KMS-11 (cell line): ENCODE measurements at regions not wholly inside any gene's neighbourhood (a gene's known extent, or its start where the extent isn't known, plus 50 kb on each side); places are given as distances from the start of the nearest gene placed in this dataset.

Experiments
- H2AFZ ChIP-seq: fragments of 200-600 bp; sonication (generic); 2 replicates; pipeline ENCODE4 v1.6.1; 2016; ENCODE audit warnings: antibody characterized with exemption, mixed run types, low read depth
- H3K27ac ChIP-seq: fragments of 200-600 bp; sonication (generic); 2 replicates; pipeline ENCODE4 v1.6.1; 2016; ENCODE audit warnings: mild to moderate bottlenecking, mixed run types
- H3K27me3 ChIP-seq: fragments of 200-600 bp; sonication (generic); 2 replicates; pipeline ENCODE4 v1.6.1; 2017; ENCODE audit warnings: mild to moderate bottlenecking, low read depth, mixed run types, moderate library complexity; ENCODE audit not compliant: insufficient read depth
- H3K36me3 ChIP-seq: fragments of 200-600 bp; sonication (generic); 2 replicates; pipeline ENCODE4 v1.6.1; 2017; ENCODE audit warnings: mild to moderate bottlenecking, mixed run types; ENCODE audit not compliant: insufficient read depth
- H3K4me1 ChIP-seq: fragments of 200-600 bp; sonication (generic); 2 replicates; pipeline ENCODE4 v1.6.1; 2016; ENCODE audit warnings: mild to moderate bottlenecking, low read depth, mixed run types; ENCODE audit not compliant: poor library complexity, severe bottlenecking
- H3K4me2 ChIP-seq: fragments of 200-600 bp; sonication (generic); 2 replicates; pipeline ENCODE4 v1.7.0; 2016; ENCODE audit warnings: mild to moderate bottlenecking, mixed run types
- H3K4me3 ChIP-seq: fragments of 200-600 bp; sonication (generic); IDR thresholded peaks from 2 replicates; pipeline ENCODE4 v1.6.1; 2017; ENCODE audit warnings: low read depth, low read length, mixed read lengths; ENCODE audit not compliant: insufficient read depth
- H3K79me2 ChIP-seq: fragments of 200-600 bp; sonication (generic); 2 replicates; pipeline ENCODE4 v1.6.1; 2016; ENCODE audit warnings: low read depth, mixed run types; ENCODE audit not compliant: insufficient read depth
- H3K9ac ChIP-seq: fragments of 200-600 bp; sonication (generic); 2 replicates; pipeline ENCODE4 v1.6.1; 2016; ENCODE audit warnings: mild to moderate bottlenecking, mixed run types
- H4K20me1 ChIP-seq: fragments of 200-600 bp; sonication (generic); 2 replicates; pipeline ENCODE4 v1.6.1; 2016; ENCODE audit warnings: mild to moderate bottlenecking, mixed run types; ENCODE audit not compliant: insufficient read depth
- CTCF ChIP-seq: fragments of 200-600 bp; sonication (generic); conservative IDR thresholded peaks from 2 replicates; pipeline ENCODE4 v1.6.1; 2017; ENCODE audit warnings: low read depth, mild to moderate bottlenecking, antibody characterized with exemption, low read length, moderate library complexity, mixed read lengths

GRCh38 chr13:84844473-84844872, 954.7 kb downstream of the SLITRK6 start:
- H3K4me3 ChIP-seq = no peak overlapping the region
- no peaks in the 10 kb centered on the region for H4K20me1 ChIP-seq
- no peak overlapping the region for H3K27ac ChIP-seq

GRCh38 chr13:84843368-84843767, 955.9 kb downstream of the SLITRK6 start:
- no peaks in the 10 kb centered on the region for H3K27me3 ChIP-seq
- no peaks in the 10 kb centered on the region for H4K20me1 ChIP-seq
- H3K36me3 ChIP-seq = no peaks in the 10 kb centered on the region
- H3K9ac ChIP-seq = no peak overlapping the region
- no peak overlapping the region for H3K27ac ChIP-seq
- H3K4me3 ChIP-seq = no peak overlapping the region
- TF ChIP-seq CTCF = no peak
- no peaks in the 10 kb centered on the region for H3K4me1 ChIP-seq
- H2AFZ ChIP-seq = no peak overlapping the region
- H3K4me2 ChIP-seq = no peak overlapping the region
- H3K79me2 ChIP-seq = no peaks in the 10 kb centered on the region

More at GRCh38 chr13:84844473-84844872, 954.7 kb downstream of the SLITRK6 start:
- H3K9ac ChIP-seq = no peak overlapping the region
- H3K4me1 ChIP-seq = no peaks in the 10 kb centered on the region
- no peak overlapping the region for H2AFZ ChIP-seq
- H3K36me3 ChIP-seq = no peaks in the 10 kb centered on the region
- no peak; the same call in 1 of the 2 replicates for TF ChIP-seq CTCF
- H3K27me3 ChIP-seq = no peaks in the 10 kb centered on the region
- H3K4me2 ChIP-seq = no peak overlapping the region
- H3K79me2 ChIP-seq = no peaks in the 10 kb centered on the region

- H3K27ac ChIP-seq = no peak overlapping the region
- H2AFZ ChIP-seq = no peak overlapping the region
- no peaks in the 10 kb centered on the region for H3K79me2 ChIP-seq
- H3K36me3 ChIP-seq = no peaks in the 10 kb centered on the region
- H3K9ac ChIP-seq = no peak overlapping the region
- H3K27me3 ChIP-seq = no peaks in the 10 kb centered on the region
- TF ChIP-seq CTCF = no peak
- no peaks in the 10 kb centered on the region for H3K4me1 ChIP-seq
- no peak overlapping the region for H3K4me3 ChIP-seq
- no peak overlapping the region for H3K4me2 ChIP-seq
- H4K20me1 ChIP-seq = no peaks in the 10 kb centered on the region
These were observed 951.9 kb upstream of the SLITRK1 start for GRCh38 chr13:84834201-84834600.

GRCh38 chr13:84831666-84832657, 949.7 kb upstream of the SLITRK1 start:
- Histone ChIP-seq H3K27me3 (no peaks in the 10 kb centered on the region), H3K4me2 (no peak overlapping the region), H3K4me3 (no peak overlapping the region), H3K36me3 (no peaks in the 10 kb centered on the region), H4K20me1 (no peaks in the 10 kb centered on the region), H2AFZ (no peak overlapping the region), H3K4me1 (no peaks in the 10 kb centered on the region), H3K27ac (no peak overlapping the region), H3K79me2 (no peaks in the 10 kb centered on the region), H3K9ac (no peak overlapping the region)
- no peak for TF ChIP-seq CTCF
